Heart left ventricle (tissue), 16 donors: ENCODE measurements at regions not wholly inside any gene's neighbourhood (a gene's known extent, or its start where the extent isn't known, plus 50 kb on each side); places are given as distances from the start of the nearest gene placed in this dataset.

Experiments used
- ATAC-seq, 4 donors: fragments of 200-7000 bp; cut with Tn5 transposase; one replicate each; pipeline ENCODE4 v1.9.1; 2020 to 2022; ENCODE audit warnings: moderate library complexity in 4 of 4, mild to moderate bottlenecking in 3 of 4, moderate number of reproducible peaks in 1 of 4
- DNase-seq, 5 donors: peaks; one replicate each; pipeline ENCODE4 v3.0.0-alpha.2; 2020
- H3K27ac ChIP-seq, 12 donors: fragments of 200-600 bp; sonication (generic) in 4 of 12; one replicate each; pipeline versions ENCODE4 v1.5.0 to v1.8.0; 2016 to 2022; ENCODE audit warnings: mild to moderate bottlenecking in 2 of 12
- H3K27me3 ChIP-seq, 9 donors: fragments of 200-600 bp; sonication (generic) in 2 of 9; one replicate each; pipeline versions ENCODE4 v1.5.1 to v1.8.0; 2016 to 2022; ENCODE audit warnings: mild to moderate bottlenecking in 3 of 9
- H3K36me3 ChIP-seq, 9 donors: fragments of 200-600 bp; sonication (generic) in 2 of 9; one replicate each; pipeline versions ENCODE4 v1.5.0 to v1.8.0; 2018 to 2022; ENCODE audit warnings: mild to moderate bottlenecking in 2 of 9
- H3K4me1 ChIP-seq, 12 donors: fragments of 200-600 bp; sonication (generic) in 4 of 12; one replicate each; pipeline versions ENCODE4 v1.5.0 to v1.8.0; 2016 to 2022; ENCODE audit warnings: mild to moderate bottlenecking in 3 of 12
- H3K4me3 ChIP-seq, 12 donors: fragments of 200-600 bp; sonication (generic) in 4 of 12; one replicate each; pipeline versions ENCODE4 v1.5.0 to v1.8.0; 2017 to 2022; ENCODE audit warnings: mild to moderate bottlenecking in 9 of 12, moderate library complexity in 4 of 12
- H3K9me3 ChIP-seq, 12 donors: fragments of 200-600 bp; sonication (generic) in 4 of 12; one replicate each; pipeline versions ENCODE4 v1.5.0 to v1.8.0; 2016 to 2022; ENCODE audit warnings: mild to moderate bottlenecking in 1 of 12
- CTCF ChIP-seq, 12 donors: fragments of 200-600 bp; sonication (generic) in 4 of 12; IDR thresholded peaks; one replicate each; pipeline versions ENCODE4 v1.5.0 to v1.8.0; 2018 to 2022; ENCODE audit warnings: antibody characterized with exemption in 12 of 12, mild to moderate bottlenecking in 5 of 12
- POLR2A ChIP-seq, 2 donors: fragments of 450-650 bp; IDR thresholded peaks; one replicate each; pipeline ENCODE4 v1.6.1; 2017; ENCODE audit warnings: antibody characterized with exemption in 2 of 2, mild to moderate bottlenecking in 2 of 2, moderate library complexity in 2 of 2
- WGBS, 4 donors: extraction: QIAGEN DNeasy Blood & Tissue Kit in 2 of 4; methylation state at CpG; one replicate each; pipeline versions ENCODE4 v1.1.5 to v1.1.7; 2013 to 2018; 5-methylcytosine and 5-hydroxymethylcytosine counted together
- intact Hi-C, 10 donors: fragments of 100-400 bp; cut with DNase I; formaldehyde crosslinking; loops; one replicate each; pipeline versions ENCODE4 v1.11.1 to v1.14.2; 2022
- donor health status: ischemic (EF 13 %, LVEDD 7.1; RV severe dilation, severe dysfunction).
- donor health status: healthy with polysubstance abuse.
- donor health status: DM: no; HTN: yes; CAD: no.
- donor health status: DM: no; HTN: no; CAD: no.
- donor health status: ischemic (EF 25% LVEDD 6.9; RV normal size, moderate dysfunction).
- donor health status: ischemic (EF 25% LVEDD 5.7; RV mildly dilated, moderate dysfunction).
- donor health status: healthy.
- donor health status: DM: yes; HTN: yes; CAD: no.
- donor health status: ischemic (EF 35%, LVEDD 5.7; RV mildly dilated, moderate dysfunction).
- donor health status: nonischemic (EF 11% LVEDD 7.7; RV severe dilation, severe dysfunction).
- donor health status: DM: yes; HTN: yes; CAD: no.
- donor health status: PGD.
- donor health status: ischemic (EF 29% LVEDD 5.4; RV normal size, mild dysfunction).
- donor health status: nonischemic (EF 23%, LVEDD 6.1; RV moderate dilation, normal function).

GRCh38 chr17:14797801-14798200 is 467.3 kb downstream of the PMP22 start:
- intact Hi-C loops, result no loop called here

GRCh38 chr17:14797021-14797420 is 468.1 kb downstream of the PMP22 start:
- 88 to 91% (median 89%) methylated on average over 4 of the region's 4 CpGs for WGBS, 4 donors
- no peaks in the 10 kb centered on the region for H3K4me1 ChIP-seq

More at GRCh38 chr17:14797801-14798200, 467.3 kb downstream of the PMP22 start:
- WGBS, 4 donors, result 59 to 74% (median 70%) methylated on average over 6 of the region's 6 CpGs
- Histone ChIP-seq H3K27ac (no peak overlapping the region), H3K9me3 (peaks cover 0 to 10% (median 0%) of the 10 kb centered on the region in 12 donors), H3K4me3 (no peak overlapping the region), H3K4me1 (no peaks in the 10 kb centered on the region), H3K36me3 (no peaks in the 10 kb centered on the region), H3K27me3 (no peaks in the 10 kb centered on the region)
- DNase-seq, result no peak
- TF ChIP-seq CTCF (IDR thresholded peaks at IDR 0.05) (no peak), POLR2A (IDR thresholded peaks at IDR 0.05) (no peak)
- ATAC-seq, result no peak

GRCh38 chr17:14794961-14795360 is 470.2 kb downstream of the PMP22 start:
- Histone ChIP-seq H3K9me3 (no peaks in the 10 kb centered on the region), H3K27me3 (peaks cover 0 to 5% (median 0%) of the 10 kb centered on the region in 9 donors), H3K4me1 (peaks cover 0 to 4% (median 0%) of the 10 kb centered on the region in 12 donors), H3K27ac (no peak overlapping the region), H3K36me3 (no peaks in the 10 kb centered on the region), H3K4me3 (no peak overlapping the region)
- ATAC-seq (no peak), DNase-seq (no peak)
- WGBS, 4 donors, result 75 to 88% (median 80%) methylated on average over 1 of the region's 1 CpG
- intact Hi-C loops, result no loop called here
- no peak for TF ChIP-seq CTCF (IDR thresholded peaks at IDR 0.05)
- TF ChIP-seq POLR2A (IDR thresholded peaks at IDR 0.05), result no peak

More at GRCh38 chr17:14797021-14797420, 468.1 kb downstream of the PMP22 start:
- H3K4me3 ChIP-seq, result no peak overlapping the region
- TF ChIP-seq POLR2A (IDR thresholded peaks at IDR 0.05) (no peak), CTCF (IDR thresholded peaks at IDR 0.05) (no peak)
- peaks cover 0 to 10% (median 0%) of the 10 kb centered on the region in 12 donors for H3K9me3 ChIP-seq
- intact Hi-C loops, result no loop called here
- ATAC-seq, result no peak
- no peaks in the 10 kb centered on the region for H3K36me3 ChIP-seq
- no peaks in the 10 kb centered on the region for H3K27me3 ChIP-seq
- no peak for DNase-seq
- no peak overlapping the region for H3K27ac ChIP-seq

- TF ChIP-seq CTCF (IDR thresholded peaks at IDR 0.05) (no peak), POLR2A (IDR thresholded peaks at IDR 0.05) (no peak)
- intact Hi-C loops, result no loop called here
- H3K36me3 ChIP-seq, result no peaks in the 10 kb centered on the region
Measured at GRCh38 chr17:14793237-14793636, 471.9 kb downstream of the PMP22 start.

More at GRCh38 chr17:14793237-14793636, 471.9 kb downstream of the PMP22 start:
- no peak for ATAC-seq
- Histone ChIP-seq H3K27me3 (peaks cover 0 to 12% (median 0%) of the 10 kb centered on the region in 9 donors), H3K4me1 (peaks cover 0 to 4% (median 0%) of the 10 kb centered on the region in 12 donors), H3K9me3 (no peaks in the 10 kb centered on the region), H3K4me3 (no peak overlapping the region), H3K27ac (no peak overlapping the region)
- no peak for DNase-seq
- WGBS, 4 donors, result 67 to 81% (median 72%) methylated on average over 3 of the region's 3 CpGs
